ENCODE measurements at regions not wholly inside any gene's neighbourhood (a gene's known extent, or its start where the extent isn't known, plus 50 kb on each side); places are given as distances from the start of the nearest gene placed in this dataset.

DNA sequence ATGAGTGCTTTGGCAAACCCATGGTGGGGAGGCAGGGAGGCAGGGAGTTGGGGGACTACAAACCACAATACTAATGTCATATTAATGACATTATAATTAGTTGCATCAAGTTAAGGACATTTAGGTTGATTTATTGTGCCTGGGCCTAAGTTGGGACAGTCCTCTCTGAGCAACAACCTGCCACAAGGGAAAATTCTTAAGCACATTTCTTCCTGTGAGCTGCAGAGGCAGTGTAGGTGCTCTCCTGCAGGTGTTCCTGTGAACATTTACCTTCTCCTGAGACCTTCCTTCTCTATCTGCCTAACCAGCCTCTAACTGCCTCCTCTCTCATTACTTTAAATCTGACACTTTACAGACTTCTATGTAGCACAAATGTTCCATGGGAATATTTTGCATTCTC, 1830.0 kb upstream of the AGA start:
- TF ChIP-seq, protein P1, sequence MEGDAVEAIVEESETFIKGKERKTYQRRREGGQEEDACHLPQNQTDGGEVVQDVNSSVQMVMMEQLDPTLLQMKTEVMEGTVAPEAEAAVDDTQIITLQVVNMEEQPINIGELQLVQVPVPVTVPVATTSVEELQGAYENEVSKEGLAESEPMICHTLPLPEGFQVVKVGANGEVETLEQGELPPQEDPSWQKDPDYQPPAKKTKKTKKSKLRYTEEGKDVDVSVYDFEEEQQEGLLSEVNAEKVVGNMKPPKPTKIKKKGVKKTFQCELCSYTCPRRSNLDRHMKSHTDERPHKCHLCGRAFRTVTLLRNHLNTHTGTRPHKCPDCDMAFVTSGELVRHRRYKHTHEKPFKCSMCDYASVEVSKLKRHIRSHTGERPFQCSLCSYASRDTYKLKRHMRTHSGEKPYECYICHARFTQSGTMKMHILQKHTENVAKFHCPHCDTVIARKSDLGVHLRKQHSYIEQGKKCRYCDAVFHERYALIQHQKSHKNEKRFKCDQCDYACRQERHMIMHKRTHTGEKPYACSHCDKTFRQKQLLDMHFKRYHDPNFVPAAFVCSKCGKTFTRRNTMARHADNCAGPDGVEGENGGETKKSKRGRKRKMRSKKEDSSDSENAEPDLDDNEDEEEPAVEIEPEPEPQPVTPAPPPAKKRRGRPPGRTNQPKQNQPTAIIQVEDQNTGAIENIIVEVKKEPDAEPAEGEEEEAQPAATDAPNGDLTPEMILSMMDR (IDR thresholded peaks at IDR 0.05), result no peak
- TF ChIP-seq POLR2A (IDR thresholded peaks at IDR 0.05), result no peak
